ENCODE measurements at regions not wholly inside any gene's neighbourhood (a gene's known extent, or its start where the extent isn't known, plus 50 kb on each side); places are given as distances from the start of the nearest gene placed in this dataset.

DNA sequence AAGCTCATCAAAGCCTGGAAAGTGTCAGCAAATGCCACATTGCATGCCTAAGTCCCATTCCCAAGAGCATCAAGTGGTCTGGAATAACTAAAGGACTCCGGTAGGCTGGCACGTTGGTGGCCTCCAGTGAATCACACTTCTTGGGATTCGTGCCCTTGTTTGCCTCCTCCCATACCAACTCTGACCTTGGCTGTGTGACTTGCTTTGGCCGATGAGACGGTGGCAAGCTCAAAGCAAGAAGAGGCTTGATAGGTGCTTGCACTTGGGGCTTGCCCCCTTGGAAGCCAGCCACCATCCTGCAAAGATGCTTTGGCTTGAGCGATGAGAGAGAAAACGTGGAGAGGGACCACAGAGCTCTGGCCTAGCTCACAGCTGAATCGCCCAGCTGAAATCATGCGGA, 313.1 kb upstream of the ZFHX3 start:
- Histone ChIP-seq H2AFZ (ENCODE audit: low read length) (no peak overlapping the region), H3K4me2 (ENCODE audit: low read depth, low read length) (no peak overlapping the region), H3K36me3 (replicated peaks in 1 of 2; ENCODE audit: control insufficient read depth in 1 of 2, insufficient read depth in 2 of 2, low read length in 2 of 2) (no peaks in the 10 kb centered on the region), H3K27me3 (ENCODE audit: control insufficient read depth in 1 of 2, insufficient read depth in 2 of 2, low read length in 2 of 2) (peaks cover 4 to 33% of the 10 kb centered on the region in 2 experiments; a peak in 4 of 5 replicates), H3K79me2 (ENCODE audit: insufficient read depth, low read length) (no peaks in the 10 kb centered on the region), H3K27ac (ENCODE audit: extremely low read length, insufficient read depth, low read length) (no peak overlapping the region), H4K20me1 (ENCODE audit: insufficient read depth, low read length) (no peaks in the 10 kb centered on the region), H3K4me3 (replicated peaks in 1 of 3; ENCODE audit: insufficient read depth in 1 of 3, low read depth in 2 of 3, low read length in 3 of 3) (no peak overlapping the region), H3K9ac (ENCODE audit: insufficient read depth, low read depth, low read length) (no peak overlapping the region), H3K4me1 (ENCODE audit: insufficient read depth, low read length) (no peaks in the 10 kb centered on the region), H3K9me3 (ENCODE audit: low read length) (no peaks in the 10 kb centered on the region)
- no peak for FAIRE-seq
- in situ Hi-C loops (cut with HindIII; ENCODE audit: extremely low pct_ligation_motif_present, low pct_unique_long_range_greater_than_20kb) (no loop called here), intact Hi-C loops (cut with micrococcal nuclease; ENCODE audit: unreplicated experiment) (no loop called here)
- no peak for DNase-seq (ENCODE audit: low spot score)
- no TSS peak for BruUV-seq (replicated peaks)
- TF ChIP-seq ZNF552 (CRISPR knock-in tag; IDR thresholded peaks at IDR 0.05; ENCODE audit: borderline replicate concordance) (no peak), ATF1 (CRISPR knock-in tag; IDR thresholded peaks at IDR 0.05) (no peak), TRIM24 (CRISPR knock-in tag; IDR thresholded peaks at IDR 0.05) (no peak), ZNF10 (CRISPR knock-in tag; IDR thresholded peaks at IDR 0.05; ENCODE audit: borderline replicate concordance, low read depth) (no peak), ZSCAN9 (CRISPR knock-in tag; IDR thresholded peaks at IDR 0.05; ENCODE audit: borderline replicate concordance) (no peak), TOPORS (CRISPR knock-in tag; IDR thresholded peaks at IDR 0.05) (no peak), ZNF781 (CRISPR knock-in tag; IDR thresholded peaks at IDR 0.05; ENCODE audit: borderline replicate concordance, not compliant biosample characterization) (no peak), ZNF879 (CRISPR knock-in tag; IDR thresholded peaks at IDR 0.05) (no peak), KLF6 (CRISPR knock-in tag; IDR thresholded peaks at IDR 0.05) (no peak)
- TF ChIP-seq, protein P1, sequence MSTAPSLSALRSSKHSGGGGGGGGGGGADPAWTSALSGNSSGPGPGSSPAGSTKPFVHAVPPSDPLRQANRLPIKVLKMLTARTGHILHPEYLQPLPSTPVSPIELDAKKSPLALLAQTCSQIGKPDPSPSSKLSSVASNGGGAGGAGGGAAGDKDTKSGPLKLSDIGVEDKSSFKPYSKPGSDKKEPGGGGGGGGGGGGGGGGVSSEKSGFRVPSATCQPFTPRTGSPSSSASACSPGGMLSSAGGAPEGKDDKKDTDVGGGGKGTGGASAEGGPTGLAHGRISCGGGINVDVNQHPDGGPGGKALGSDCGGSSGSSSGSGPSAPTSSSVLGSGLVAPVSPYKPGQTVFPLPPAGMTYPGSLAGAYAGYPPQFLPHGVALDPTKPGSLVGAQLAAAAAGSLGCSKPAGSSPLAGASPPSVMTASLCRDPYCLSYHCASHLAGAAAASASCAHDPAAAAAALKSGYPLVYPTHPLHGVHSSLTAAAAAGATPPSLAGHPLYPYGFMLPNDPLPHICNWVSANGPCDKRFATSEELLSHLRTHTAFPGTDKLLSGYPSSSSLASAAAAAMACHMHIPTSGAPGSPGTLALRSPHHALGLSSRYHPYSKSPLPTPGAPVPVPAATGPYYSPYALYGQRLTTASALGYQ (CRISPR knock-in tag; IDR thresholded peaks at IDR 0.05) = no peak
- TF ChIP-seq, protein P2, sequence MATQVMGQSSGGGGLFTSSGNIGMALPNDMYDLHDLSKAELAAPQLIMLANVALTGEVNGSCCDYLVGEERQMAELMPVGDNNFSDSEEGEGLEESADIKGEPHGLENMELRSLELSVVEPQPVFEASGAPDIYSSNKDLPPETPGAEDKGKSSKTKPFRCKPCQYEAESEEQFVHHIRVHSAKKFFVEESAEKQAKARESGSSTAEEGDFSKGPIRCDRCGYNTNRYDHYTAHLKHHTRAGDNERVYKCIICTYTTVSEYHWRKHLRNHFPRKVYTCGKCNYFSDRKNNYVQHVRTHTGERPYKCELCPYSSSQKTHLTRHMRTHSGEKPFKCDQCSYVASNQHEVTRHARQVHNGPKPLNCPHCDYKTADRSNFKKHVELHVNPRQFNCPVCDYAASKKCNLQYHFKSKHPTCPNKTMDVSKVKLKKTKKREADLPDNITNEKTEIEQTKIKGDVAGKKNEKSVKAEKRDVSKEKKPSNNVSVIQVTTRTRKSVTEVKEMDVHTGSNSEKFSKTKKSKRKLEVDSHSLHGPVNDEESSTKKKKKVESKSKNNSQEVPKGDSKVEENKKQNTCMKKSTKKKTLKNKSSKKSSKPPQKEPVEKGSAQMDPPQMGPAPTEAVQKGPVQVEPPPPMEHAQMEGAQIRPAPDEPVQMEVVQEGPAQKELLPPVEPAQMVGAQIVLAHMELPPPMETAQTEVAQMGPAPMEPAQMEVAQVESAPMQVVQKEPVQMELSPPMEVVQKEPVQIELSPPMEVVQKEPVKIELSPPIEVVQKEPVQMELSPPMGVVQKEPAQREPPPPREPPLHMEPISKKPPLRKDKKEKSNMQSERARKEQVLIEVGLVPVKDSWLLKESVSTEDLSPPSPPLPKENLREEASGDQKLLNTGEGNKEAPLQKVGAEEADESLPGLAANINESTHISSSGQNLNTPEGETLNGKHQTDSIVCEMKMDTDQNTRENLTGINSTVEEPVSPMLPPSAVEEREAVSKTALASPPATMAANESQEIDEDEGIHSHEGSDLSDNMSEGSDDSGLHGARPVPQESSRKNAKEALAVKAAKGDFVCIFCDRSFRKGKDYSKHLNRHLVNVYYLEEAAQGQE (IDR thresholded peaks at IDR 0.05; ENCODE audit: borderline replicate concordance in 1 of 2, low read depth in 1 of 2, low read length in 2 of 2) = no peak
- 29% methylated on average over 9 of the region's 9 CpGs for WGBS (ENCODE audit: low lambda C conversion rate)
- no peak for ATAC-seq
- CTCF ChIA-PET (ENCODE audit: low intra/inter-chr PET ratio, low total read pairs) = no interaction called here
- POLR2A ChIA-PET = no interaction called here

Measured in HepG2 (cell line).